ENCODE measurements at regions not wholly inside any gene's neighbourhood (a gene's known extent, or its start where the extent isn't known, plus 50 kb on each side); places are given as distances from the start of the nearest gene placed in this dataset.

DNA sequence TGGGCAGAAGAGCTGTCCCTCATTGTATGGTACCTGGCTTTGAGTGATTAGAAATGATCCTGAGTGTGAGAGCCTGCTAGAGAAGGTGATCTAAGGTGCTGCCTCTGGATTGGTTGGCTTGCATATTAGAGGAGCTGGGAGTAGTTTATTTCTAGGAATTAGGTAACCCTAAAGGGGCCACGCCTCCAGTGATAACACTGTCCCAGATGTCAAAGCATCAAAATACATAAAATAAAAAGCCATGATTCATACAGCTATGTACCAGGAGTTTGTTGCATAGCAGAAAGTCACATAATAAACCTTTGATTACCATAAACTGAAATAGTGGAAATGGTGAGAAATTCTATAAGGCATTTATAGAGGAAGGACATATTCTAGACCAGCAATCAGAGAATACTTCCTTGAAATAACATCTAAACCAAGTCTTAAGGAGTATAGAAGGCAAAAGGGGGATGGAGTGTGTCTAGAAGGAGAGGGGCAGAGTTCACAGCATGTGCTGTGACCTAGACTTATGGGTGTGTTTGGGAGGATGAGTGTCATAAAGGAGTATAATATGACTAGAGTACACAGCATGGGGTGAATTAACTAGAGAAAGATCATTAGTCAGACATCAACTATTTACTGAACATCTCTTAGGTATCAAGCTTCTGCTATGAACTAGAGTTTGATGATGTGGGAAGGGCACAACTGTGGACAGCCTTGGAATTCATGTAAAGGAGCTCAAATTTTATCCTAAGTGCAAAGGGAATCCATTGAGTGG lies 686.4 kb downstream of the GALC start:
- Histone ChIP-seq H3K27ac (ENCODE audit: low read depth in 1 of 2, low read length in 2 of 2) (no peak overlapping the region), H3K4me3 (ENCODE audit: low read depth in 1 of 3, low read length in 3 of 3) (no peak overlapping the region), H3K9me3 (ENCODE audit: control insufficient read depth in 4 of 4, low read length in 3 of 4) (peaks cover 0 to 2% (median 0%) of the 10 kb centered on the region in 4 donors), H3K4me1 (ENCODE audit: control insufficient read depth in 4 of 4, insufficient read depth in 4 of 4, low read length in 3 of 4) (no peaks in the 10 kb centered on the region), H3K9ac (ENCODE audit: low read depth in 1 of 2, low read length in 2 of 2) (no peak overlapping the region), H3K36me3 (ENCODE audit: control insufficient read depth in 4 of 4, insufficient read depth in 3 of 4, low read depth in 1 of 4, low read length in 3 of 4) (no peaks in the 10 kb centered on the region), H3K27me3 (ENCODE audit: control insufficient read depth in 4 of 4, insufficient read depth in 4 of 4, low read length in 3 of 4) (no peaks in the 10 kb centered on the region)
- no peak for TF ChIP-seq RXRA (IDR thresholded peaks at IDR 0.05)
- TF ChIP-seq, protein P1, sequence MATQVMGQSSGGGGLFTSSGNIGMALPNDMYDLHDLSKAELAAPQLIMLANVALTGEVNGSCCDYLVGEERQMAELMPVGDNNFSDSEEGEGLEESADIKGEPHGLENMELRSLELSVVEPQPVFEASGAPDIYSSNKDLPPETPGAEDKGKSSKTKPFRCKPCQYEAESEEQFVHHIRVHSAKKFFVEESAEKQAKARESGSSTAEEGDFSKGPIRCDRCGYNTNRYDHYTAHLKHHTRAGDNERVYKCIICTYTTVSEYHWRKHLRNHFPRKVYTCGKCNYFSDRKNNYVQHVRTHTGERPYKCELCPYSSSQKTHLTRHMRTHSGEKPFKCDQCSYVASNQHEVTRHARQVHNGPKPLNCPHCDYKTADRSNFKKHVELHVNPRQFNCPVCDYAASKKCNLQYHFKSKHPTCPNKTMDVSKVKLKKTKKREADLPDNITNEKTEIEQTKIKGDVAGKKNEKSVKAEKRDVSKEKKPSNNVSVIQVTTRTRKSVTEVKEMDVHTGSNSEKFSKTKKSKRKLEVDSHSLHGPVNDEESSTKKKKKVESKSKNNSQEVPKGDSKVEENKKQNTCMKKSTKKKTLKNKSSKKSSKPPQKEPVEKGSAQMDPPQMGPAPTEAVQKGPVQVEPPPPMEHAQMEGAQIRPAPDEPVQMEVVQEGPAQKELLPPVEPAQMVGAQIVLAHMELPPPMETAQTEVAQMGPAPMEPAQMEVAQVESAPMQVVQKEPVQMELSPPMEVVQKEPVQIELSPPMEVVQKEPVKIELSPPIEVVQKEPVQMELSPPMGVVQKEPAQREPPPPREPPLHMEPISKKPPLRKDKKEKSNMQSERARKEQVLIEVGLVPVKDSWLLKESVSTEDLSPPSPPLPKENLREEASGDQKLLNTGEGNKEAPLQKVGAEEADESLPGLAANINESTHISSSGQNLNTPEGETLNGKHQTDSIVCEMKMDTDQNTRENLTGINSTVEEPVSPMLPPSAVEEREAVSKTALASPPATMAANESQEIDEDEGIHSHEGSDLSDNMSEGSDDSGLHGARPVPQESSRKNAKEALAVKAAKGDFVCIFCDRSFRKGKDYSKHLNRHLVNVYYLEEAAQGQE (IDR thresholded peaks at IDR 0.05), result no peak
- TF ChIP-seq SP1 (IDR thresholded peaks at IDR 0.05), result no peak
- no peak for TF ChIP-seq NR2F2 (IDR thresholded peaks at IDR 0.05)
- TF ChIP-seq HNF4G (IDR thresholded peaks at IDR 0.05), result no peak
- no peak for TF ChIP-seq EGR1 (IDR thresholded peaks at IDR 0.05; ENCODE audit: low read depth in 2 of 2)
- TF ChIP-seq JUND (IDR thresholded peaks at IDR 0.05), result no peak
- no peak for TF ChIP-seq FOXA1 (IDR thresholded peaks at IDR 0.05)
- TF ChIP-seq, protein P2, sequence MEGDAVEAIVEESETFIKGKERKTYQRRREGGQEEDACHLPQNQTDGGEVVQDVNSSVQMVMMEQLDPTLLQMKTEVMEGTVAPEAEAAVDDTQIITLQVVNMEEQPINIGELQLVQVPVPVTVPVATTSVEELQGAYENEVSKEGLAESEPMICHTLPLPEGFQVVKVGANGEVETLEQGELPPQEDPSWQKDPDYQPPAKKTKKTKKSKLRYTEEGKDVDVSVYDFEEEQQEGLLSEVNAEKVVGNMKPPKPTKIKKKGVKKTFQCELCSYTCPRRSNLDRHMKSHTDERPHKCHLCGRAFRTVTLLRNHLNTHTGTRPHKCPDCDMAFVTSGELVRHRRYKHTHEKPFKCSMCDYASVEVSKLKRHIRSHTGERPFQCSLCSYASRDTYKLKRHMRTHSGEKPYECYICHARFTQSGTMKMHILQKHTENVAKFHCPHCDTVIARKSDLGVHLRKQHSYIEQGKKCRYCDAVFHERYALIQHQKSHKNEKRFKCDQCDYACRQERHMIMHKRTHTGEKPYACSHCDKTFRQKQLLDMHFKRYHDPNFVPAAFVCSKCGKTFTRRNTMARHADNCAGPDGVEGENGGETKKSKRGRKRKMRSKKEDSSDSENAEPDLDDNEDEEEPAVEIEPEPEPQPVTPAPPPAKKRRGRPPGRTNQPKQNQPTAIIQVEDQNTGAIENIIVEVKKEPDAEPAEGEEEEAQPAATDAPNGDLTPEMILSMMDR (IDR thresholded peaks at IDR 0.05; ENCODE audit: low read depth, low read length, missing input control), result no peak
- 88% methylated on average over 1 of the region's 1 CpG for WGBS
- no peak for DNase-seq (ENCODE audit: low spot score)

DNA sequence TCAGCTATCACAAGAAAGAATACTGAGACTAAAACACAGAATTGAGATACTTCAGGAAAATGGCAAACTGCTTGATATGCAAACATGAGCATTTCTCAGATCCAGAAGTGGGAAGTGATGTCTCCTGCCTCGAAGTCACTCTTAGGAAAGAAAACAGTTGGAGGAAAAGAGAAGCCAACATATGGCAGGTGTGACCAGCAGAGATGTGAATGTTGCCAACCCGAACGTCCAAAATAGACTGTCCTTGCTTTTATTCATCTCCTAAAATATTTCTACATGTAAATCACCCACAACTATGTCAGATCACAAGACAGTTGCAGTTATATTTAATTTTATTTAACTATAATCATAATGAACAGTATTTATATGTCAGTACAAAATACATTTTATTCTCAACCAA lies 687.6 kb downstream of the GALC start:
- Histone ChIP-seq H3K9me3 (ENCODE audit: control insufficient read depth in 4 of 4, low read length in 3 of 4) (peaks cover 0 to 3% (median 0%) of the 10 kb centered on the region in 4 donors), H3K4me1 (ENCODE audit: control insufficient read depth in 4 of 4, insufficient read depth in 4 of 4, low read length in 3 of 4) (no peaks in the 10 kb centered on the region), H3K27ac (ENCODE audit: low read depth in 1 of 2, low read length in 2 of 2) (no peak overlapping the region), H3K4me3 (ENCODE audit: low read depth in 1 of 3, low read length in 3 of 3) (no peak overlapping the region), H3K36me3 (ENCODE audit: control insufficient read depth in 4 of 4, insufficient read depth in 3 of 4, low read depth in 1 of 4, low read length in 3 of 4) (no peaks in the 10 kb centered on the region), H3K9ac (ENCODE audit: low read depth in 1 of 2, low read length in 2 of 2) (no peak overlapping the region), H3K27me3 (ENCODE audit: control insufficient read depth in 4 of 4, insufficient read depth in 4 of 4, low read length in 3 of 4) (no peaks in the 10 kb centered on the region)
- no peak for TF ChIP-seq SP1 (IDR thresholded peaks at IDR 0.05)
- no peak for TF ChIP-seq HNF4G (IDR thresholded peaks at IDR 0.05)
- TF ChIP-seq TAF1 (conservative IDR thresholded peaks at IDR 0.05), result no peak
- TF ChIP-seq FOXA2 (IDR thresholded peaks at IDR 0.05), result no peak
- no peak for TF ChIP-seq RAD21 (IDR thresholded peaks at IDR 0.05)
- TF ChIP-seq GABPA (IDR thresholded peaks at IDR 0.05 in 1 of 2, conservative IDR thresholded peaks at IDR 0.05 in 1 of 2), result no peak
- TF ChIP-seq, protein P3, sequence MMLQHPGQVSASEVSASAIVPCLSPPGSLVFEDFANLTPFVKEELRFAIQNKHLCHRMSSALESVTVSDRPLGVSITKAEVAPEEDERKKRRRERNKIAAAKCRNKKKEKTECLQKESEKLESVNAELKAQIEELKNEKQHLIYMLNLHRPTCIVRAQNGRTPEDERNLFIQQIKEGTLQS (IDR thresholded peaks at IDR 0.05), result no peak
- no peak for TF ChIP-seq EGR1 (IDR thresholded peaks at IDR 0.05; ENCODE audit: low read depth in 2 of 2)
- TF ChIP-seq, protein P4, sequence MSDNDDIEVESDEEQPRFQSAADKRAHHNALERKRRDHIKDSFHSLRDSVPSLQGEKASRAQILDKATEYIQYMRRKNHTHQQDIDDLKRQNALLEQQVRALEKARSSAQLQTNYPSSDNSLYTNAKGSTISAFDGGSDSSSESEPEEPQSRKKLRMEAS (IDR thresholded peaks at IDR 0.05), result no peak
- TF ChIP-seq, protein P5, sequence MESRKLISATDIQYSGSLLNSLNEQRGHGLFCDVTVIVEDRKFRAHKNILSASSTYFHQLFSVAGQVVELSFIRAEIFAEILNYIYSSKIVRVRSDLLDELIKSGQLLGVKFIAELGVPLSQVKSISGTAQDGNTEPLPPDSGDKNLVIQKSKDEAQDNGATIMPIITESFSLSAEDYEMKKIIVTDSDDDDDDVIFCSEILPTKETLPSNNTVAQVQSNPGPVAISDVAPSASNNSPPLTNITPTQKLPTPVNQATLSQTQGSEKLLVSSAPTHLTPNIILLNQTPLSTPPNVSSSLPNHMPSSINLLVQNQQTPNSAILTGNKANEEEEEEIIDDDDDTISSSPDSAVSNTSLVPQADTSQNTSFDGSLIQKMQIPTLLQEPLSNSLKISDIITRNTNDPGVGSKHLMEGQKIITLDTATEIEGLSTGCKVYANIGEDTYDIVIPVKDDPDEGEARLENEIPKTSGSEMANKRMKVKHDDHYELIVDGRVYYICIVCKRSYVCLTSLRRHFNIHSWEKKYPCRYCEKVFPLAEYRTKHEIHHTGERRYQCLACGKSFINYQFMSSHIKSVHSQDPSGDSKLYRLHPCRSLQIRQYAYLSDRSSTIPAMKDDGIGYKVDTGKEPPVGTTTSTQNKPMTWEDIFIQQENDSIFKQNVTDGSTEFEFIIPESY (IDR thresholded peaks at IDR 0.05), result no peak
- WGBS, result 64% methylated on average over 3 of the region's 3 CpGs
- DNase-seq (ENCODE audit: low spot score), result no peak
